Type B pancreatic cell (in vitro differentiated cells): ENCODE measurements at regions not wholly inside any gene's neighbourhood (a gene's known extent, or its start where the extent isn't known, plus 50 kb on each side); places are given as distances from the start of the nearest gene placed in this dataset.
"Not testable (repeated sequence)": the region's sequence is repeated elsewhere in the genome, so short reads cannot be mapped to it uniquely, and the experiment has no call there.

Source experiments
- DNase-seq: peaks from one replicate; pipeline ENCODE4 v3.0.0; 2021; ENCODE audit warnings: mixed read lengths; ENCODE audit not compliant: unreplicated experiment; ENCODE audit errors: extremely low spot score
- H3K27ac Mint-ChIP-seq: 2 replicates; pipeline ENCODE4 v1.8.0; 2021; ENCODE audit warnings: mild to moderate bottlenecking, mixed read lengths
- H3K27me3 Mint-ChIP-seq: 2 replicates; pipeline ENCODE4 v1.8.0; 2021; ENCODE audit warnings: mixed read lengths
- H3K36me3 Mint-ChIP-seq: 2 replicates; pipeline ENCODE4 v1.8.0; 2021; ENCODE audit warnings: mixed read lengths
- H3K4me1 Mint-ChIP-seq: one replicate; pipeline ENCODE4 v1.8.0; 2021; ENCODE audit warnings: mixed read lengths; ENCODE audit not compliant: unreplicated experiment
- H3K4me3 Mint-ChIP-seq: 2 replicates; pipeline ENCODE4 v1.8.0; 2021; ENCODE audit warnings: mild to moderate bottlenecking, mixed read lengths
- H3K9me3 Mint-ChIP-seq: 2 replicates; pipeline ENCODE4 v1.8.0; 2021; ENCODE audit warnings: mixed read lengths
- TF ChIP-seq, protein P1 (sequence below): fragments of 200-600 bp; sonication (generic); conservative IDR thresholded peaks from 2 replicates; pipeline ENCODE4 v1.5.0; 2021; ENCODE audit warnings: antibody characterized with exemption, mild to moderate bottlenecking

DNA sequence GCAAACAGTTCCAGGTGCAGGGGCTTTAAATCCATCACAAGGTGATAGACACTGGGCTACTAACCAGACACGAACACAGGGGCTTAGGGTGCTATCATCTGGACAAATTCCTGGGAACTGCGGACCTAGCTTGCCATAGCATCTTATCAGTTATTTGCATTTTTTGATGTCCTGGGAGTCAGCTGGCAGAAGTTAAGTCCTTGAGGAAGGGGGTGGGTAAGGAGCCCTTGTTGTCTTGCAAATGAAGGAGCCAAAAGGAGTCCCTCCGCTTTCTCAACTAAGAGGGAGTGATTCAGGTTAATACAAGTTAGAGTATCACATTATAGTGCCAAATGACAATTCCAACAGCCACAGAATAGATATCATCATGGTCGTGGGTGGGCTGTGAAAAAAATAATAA lies 108.9 kb downstream of the NPAP1 start:
- TF ChIP-seq, protein P1, sequence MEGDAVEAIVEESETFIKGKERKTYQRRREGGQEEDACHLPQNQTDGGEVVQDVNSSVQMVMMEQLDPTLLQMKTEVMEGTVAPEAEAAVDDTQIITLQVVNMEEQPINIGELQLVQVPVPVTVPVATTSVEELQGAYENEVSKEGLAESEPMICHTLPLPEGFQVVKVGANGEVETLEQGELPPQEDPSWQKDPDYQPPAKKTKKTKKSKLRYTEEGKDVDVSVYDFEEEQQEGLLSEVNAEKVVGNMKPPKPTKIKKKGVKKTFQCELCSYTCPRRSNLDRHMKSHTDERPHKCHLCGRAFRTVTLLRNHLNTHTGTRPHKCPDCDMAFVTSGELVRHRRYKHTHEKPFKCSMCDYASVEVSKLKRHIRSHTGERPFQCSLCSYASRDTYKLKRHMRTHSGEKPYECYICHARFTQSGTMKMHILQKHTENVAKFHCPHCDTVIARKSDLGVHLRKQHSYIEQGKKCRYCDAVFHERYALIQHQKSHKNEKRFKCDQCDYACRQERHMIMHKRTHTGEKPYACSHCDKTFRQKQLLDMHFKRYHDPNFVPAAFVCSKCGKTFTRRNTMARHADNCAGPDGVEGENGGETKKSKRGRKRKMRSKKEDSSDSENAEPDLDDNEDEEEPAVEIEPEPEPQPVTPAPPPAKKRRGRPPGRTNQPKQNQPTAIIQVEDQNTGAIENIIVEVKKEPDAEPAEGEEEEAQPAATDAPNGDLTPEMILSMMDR = no peak
- Mint-ChIP-seq H3K9me3 (no peaks in the 10 kb centered on the region), H3K27me3 (peaks cover 3% of the 10 kb centered on the region), H3K4me3 (no peak overlapping the region), H3K27ac (no peak overlapping the region), H3K4me1 (no peaks in the 10 kb centered on the region), H3K36me3 (no peaks in the 10 kb centered on the region)
- DNase-seq = no peak

DNA sequence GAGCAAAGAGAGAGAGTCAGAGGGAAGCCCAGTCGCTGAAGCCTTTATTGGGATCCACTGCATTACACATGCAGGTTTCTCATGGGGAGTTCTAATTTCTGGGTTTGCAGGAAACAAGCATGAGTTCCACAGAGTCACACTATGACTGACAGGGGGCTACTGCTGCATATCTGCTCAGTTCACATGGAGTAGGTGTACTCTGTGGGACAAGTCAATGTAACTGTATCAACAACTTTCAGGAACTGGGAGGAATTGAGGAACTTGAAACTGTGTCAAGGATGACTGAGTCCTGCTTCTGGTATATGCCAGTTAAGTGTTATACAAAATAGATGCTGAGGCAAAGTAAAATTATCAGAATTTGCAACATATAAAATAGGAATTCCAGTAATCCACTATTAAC lies 110.8 kb downstream of the NPAP1 start:
- no peaks in the 10 kb centered on the region for H3K4me1 Mint-ChIP-seq
- TF ChIP-seq, protein P1 = no peak
- DNase-seq = no peak
- H3K27me3 Mint-ChIP-seq = peaks cover 3% of the 10 kb centered on the region
- H3K36me3 Mint-ChIP-seq = no peaks in the 10 kb centered on the region
- no peak overlapping the region for H3K4me3 Mint-ChIP-seq
- no peak overlapping the region for H3K27ac Mint-ChIP-seq
- no peaks in the 10 kb centered on the region for H3K9me3 Mint-ChIP-seq

DNA sequence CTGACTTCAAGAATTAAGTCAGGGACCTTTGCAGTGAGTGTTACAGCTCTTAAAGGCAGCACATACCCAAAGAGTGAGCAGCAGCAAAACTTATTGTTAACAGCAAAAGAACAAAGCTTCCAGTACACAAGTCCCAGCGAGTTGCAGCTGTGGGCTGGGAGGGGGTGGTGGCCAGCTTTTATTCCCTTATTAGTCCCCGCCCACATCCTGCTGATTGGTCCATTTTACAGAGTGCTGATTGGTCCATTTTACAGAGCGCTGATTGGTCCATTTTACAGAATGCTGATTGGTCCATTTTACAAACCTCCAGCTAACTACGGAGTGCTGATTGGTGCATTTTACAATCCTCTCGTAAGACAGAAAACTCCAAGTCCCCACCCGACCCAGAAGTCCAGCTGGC lies 127.0 kb downstream of the NPAP1 start:
- not testable (repeated sequence) for H3K9me3 Mint-ChIP-seq, DNase-seq, H3K27ac Mint-ChIP-seq, H3K36me3 Mint-ChIP-seq, H3K4me1 Mint-ChIP-seq, H3K27me3 Mint-ChIP-seq, H3K4me3 Mint-ChIP-seq

DNA sequence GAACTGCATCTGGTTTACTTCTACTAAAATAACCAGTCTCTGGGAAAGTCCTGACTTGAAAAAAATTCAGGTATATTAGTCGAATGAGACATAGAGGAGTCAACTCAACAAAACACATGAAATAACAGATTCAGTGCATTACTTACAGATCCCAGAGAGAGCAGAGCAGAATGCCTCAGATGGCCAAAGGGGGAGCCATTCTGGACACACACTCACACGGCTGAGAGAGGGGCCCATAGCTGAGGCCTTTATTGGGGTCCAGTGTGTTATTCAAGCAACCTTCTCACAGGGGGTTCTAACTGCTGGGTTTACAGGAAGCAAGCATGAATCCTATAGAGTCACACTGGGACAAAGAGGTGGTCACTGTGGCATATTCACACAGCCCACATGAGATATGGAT lies 135.1 kb upstream of the SNRPN start:
- TF ChIP-seq, protein P1 = no peak
- no peak for DNase-seq
- H3K27ac Mint-ChIP-seq = no peak overlapping the region
- no peaks in the 10 kb centered on the region for H3K9me3 Mint-ChIP-seq
- no peaks in the 10 kb centered on the region for H3K36me3 Mint-ChIP-seq
- no peaks in the 10 kb centered on the region for H3K27me3 Mint-ChIP-seq
- no peaks in the 10 kb centered on the region for H3K4me1 Mint-ChIP-seq
- no peak overlapping the region for H3K4me3 Mint-ChIP-seq

DNA sequence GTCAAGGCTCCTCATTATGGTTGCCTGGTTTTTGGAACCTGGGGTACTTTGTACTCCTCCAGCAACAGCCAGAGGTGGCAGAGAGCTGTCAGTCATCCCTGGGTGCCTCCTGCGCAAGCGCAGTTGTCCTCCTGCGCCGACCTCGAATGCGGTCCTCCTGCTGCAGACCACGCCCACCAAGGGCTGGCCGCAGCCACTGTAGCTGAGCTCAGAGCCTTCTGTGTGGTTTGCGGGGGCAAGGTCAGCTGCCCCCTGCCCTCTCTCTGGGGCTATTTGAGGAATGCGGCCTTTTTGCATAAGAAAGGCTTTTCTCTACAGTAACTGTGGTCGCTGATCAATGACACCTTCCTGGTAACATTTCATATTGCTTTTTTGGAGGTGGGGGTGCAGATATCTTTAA lies 131.3 kb upstream of the SNRPN start:
- peak overlapping the region; percentile 78 for H3K4me3 Mint-ChIP-seq
- DNase-seq = peak; percentile 72
- TF ChIP-seq, protein P1 = no peak
- no peaks in the 10 kb centered on the region for H3K36me3 Mint-ChIP-seq
- H3K27me3 Mint-ChIP-seq = no peaks in the 10 kb centered on the region
- no peak overlapping the region for H3K27ac Mint-ChIP-seq
- H3K4me1 Mint-ChIP-seq = no peaks in the 10 kb centered on the region
- H3K9me3 Mint-ChIP-seq = no peaks in the 10 kb centered on the region

DNA sequence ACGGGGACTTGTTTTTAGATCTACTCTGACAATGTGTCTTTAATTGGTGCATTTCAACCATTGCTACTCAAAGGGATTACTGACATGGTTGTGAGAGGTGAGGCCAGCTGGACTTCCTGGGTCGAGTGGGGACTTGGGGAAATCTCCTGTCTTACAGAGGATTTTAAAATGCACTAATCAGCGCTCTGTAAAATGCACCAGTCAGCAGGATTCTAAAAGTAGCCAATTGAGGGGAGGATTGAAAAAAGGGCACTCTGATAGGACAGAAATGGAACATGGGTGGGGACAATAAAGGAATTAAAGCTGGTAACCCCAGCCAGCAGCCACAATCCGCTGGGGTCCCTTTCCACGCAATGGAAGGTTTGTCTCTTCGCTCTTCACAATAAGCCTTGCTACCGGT lies 122.5 kb upstream of the SNRPN start:
- Mint-ChIP-seq H3K27me3 (no peaks in the 10 kb centered on the region), H3K4me3 (no peak overlapping the region), H3K36me3 (no peaks in the 10 kb centered on the region), H3K9me3 (no peaks in the 10 kb centered on the region), H3K27ac (no peak overlapping the region), H3K4me1 (no peaks in the 10 kb centered on the region)
- no peak for DNase-seq
- TF ChIP-seq, protein P1 = no peak
